K562 (cell line): ENCODE measurements at regions not wholly inside any gene's neighbourhood (a gene's known extent, or its start where the extent isn't known, plus 50 kb on each side); places are given as distances from the start of the nearest gene placed in this dataset.

ENCODE experiments used
- CC2D1A ChIP-seq: fragments of 450-650 bp; IDR thresholded peaks from 2 replicates; pipeline ENCODE4 v1.6.1; 2017; ENCODE audit warnings: mild to moderate bottlenecking
- CEBPG ChIP-seq, 3 experiments: fragments of 200-800 bp in 1 of 3; sonication (Bioruptor generic) in 1 of 3; sonication (generic) in 1 of 3; formaldehyde crosslinking in 1 of 3; IDR thresholded peaks in 2 of 3; conservative IDR thresholded peaks in 1 of 3; 2 replicates each; pipeline versions ENCODE4 v1.6.1 to v1.8.0; 2016 to 2022; ENCODE audit warnings: missing compliant biosample characterization in 2 of 3, missing genetic modification characterization in 2 of 3, mild to moderate bottlenecking in 1 of 3, missing genetic modification reagents in 1 of 3
- CSDE1 ChIP-seq, 2 experiments: fragments of 450-650 bp; IDR thresholded peaks; 2 replicates each; pipeline ENCODE4 v1.6.1; 2016; ENCODE audit warnings: mild to moderate bottlenecking in 1 of 2
- DPF2 ChIP-seq: fragments of 450-650 bp; IDR thresholded peaks from 2 replicates; pipeline ENCODE4 v1.6.1; 2016
- E2F3 ChIP-seq: fragments of 250-450 bp; sonication (Bioruptor Pico); IDR thresholded peaks from 2 replicates; pipeline ENCODE4 v1.4.0; 2020; ENCODE audit warnings: mild to moderate bottlenecking
- ERF ChIP-seq: fragments of 450-650 bp; formaldehyde crosslinking; IDR thresholded peaks from 2 replicates; pipeline ENCODE4 v1.4.0; 2020; ENCODE audit warnings: mild to moderate bottlenecking, mixed read lengths
- ESRRA ChIP-seq: fragments of 450-650 bp; IDR thresholded peaks from 2 replicates; pipeline ENCODE4 v1.6.1; 2014; ENCODE audit warnings: low read depth, mild to moderate bottlenecking, moderate library complexity, borderline replicate concordance
- HCFC1 ChIP-seq: IDR thresholded peaks from 2 replicates; pipeline ENCODE4 v1.6.1; 2012; ENCODE audit warnings: low read depth, low read length, improper control_type of control experiment
- HMG20B ChIP-seq: fragments of 250-450 bp; sonication (Bioruptor Pico); IDR thresholded peaks from 2 replicates; pipeline ENCODE4 v1.5.0; 2021; ENCODE audit warnings: mild to moderate bottlenecking
- MAFF ChIP-seq: IDR thresholded peaks from 2 replicates; pipeline ENCODE4 v1.6.1; 2012; ENCODE audit warnings: low read length, improper control_type of control experiment
- MAFG ChIP-seq: fragments of 450-650 bp; conservative IDR thresholded peaks from 2 replicates; pipeline ENCODE4 v1.6.1; 2016; ENCODE audit warnings: missing genetic modification characterization, missing compliant biosample characterization
- NFRKB ChIP-seq: fragments of 450-650 bp; IDR thresholded peaks from 2 replicates; pipeline ENCODE4 v1.6.1; 2016; ENCODE audit warnings: low read depth
- RFX1 ChIP-seq: fragments of 450-650 bp; IDR thresholded peaks from 2 replicates; pipeline ENCODE4 v1.6.1; 2016; ENCODE audit warnings: mild to moderate bottlenecking, moderate library complexity
- SAP30 ChIP-seq: fragments of 200-600 bp; sonication (generic); IDR thresholded peaks from 2 replicates; pipeline ENCODE4 v1.6.1; 2012; ENCODE audit warnings: borderline replicate concordance, low read depth, mild to moderate bottlenecking, moderate library complexity, low read length, control low read depth, inconsistent platforms; ENCODE audit not compliant: insufficient read depth, poor library complexity, severe bottlenecking
- SMARCB1 ChIP-seq: IDR thresholded peaks from 2 replicates; pipeline ENCODE4 v1.6.1; 2011; ENCODE audit warnings: improper control_type of control experiment, low read depth; ENCODE audit not compliant: insufficient read length
- SP1 ChIP-seq: sonication (generic); formaldehyde crosslinking; IDR thresholded peaks from 2 replicates; pipeline ENCODE4 v1.8.1; 2022; ENCODE audit warnings: mild to moderate bottlenecking, missing genetic modification reagents
- SRSF7 ChIP-seq: fragments of 200-400 bp; formaldehyde crosslinking; optimal IDR thresholded peaks from 2 replicates; pipeline ENCODE3; 2017; ENCODE audit warnings: mild to moderate bottlenecking, low read depth, low read length
- TARDBP ChIP-seq: fragments of 450-650 bp; IDR thresholded peaks from 2 replicates; pipeline ENCODE4 v1.6.1; 2016
- ZNF239 ChIP-seq: fragments of 250-450 bp; sonication (Bioruptor Pico); IDR thresholded peaks from 2 replicates; pipeline ENCODE4 v1.4.0; 2020; ENCODE audit warnings: mild to moderate bottlenecking
- ZNF707 ChIP-seq: fragments of 250-450 bp; sonication (Bioruptor Pico); conservative IDR thresholded peaks from 2 replicates; pipeline ENCODE4 v1.8.0; 2022; ENCODE audit warnings: inconsistent platforms, mild to moderate bottlenecking, moderate library complexity
- ZNF76 ChIP-seq: fragments of 250-450 bp; sonication (Bioruptor Pico); IDR thresholded peaks from 2 replicates; pipeline ENCODE4 v1.4.0; 2020; ENCODE audit warnings: mild to moderate bottlenecking, moderate library complexity, borderline replicate concordance
- TF ChIP-seq, protein P1 (sequence below): fragments of 450-650 bp; IDR thresholded peaks from 2 replicates; pipeline ENCODE4 v1.6.1; 2016; ENCODE audit warnings: low read depth, mild to moderate bottlenecking, moderate library complexity

- TF ChIP-seq MAFF (peak; percentile 62; the same call in 1 of the 2 replicates), HCFC1 (no peak), SRSF7 (no peak), CC2D1A (no peak), ERF (no peak), NFRKB (no peak), ESRRA (no peak), E2F3 (CRISPR knock-in tag) (no peak), MAFG (tag) (peak; percentile 81), TARDBP (no peak), ZNF707 (CRISPR knock-in tag) (no peak), ZNF239 (CRISPR knock-in tag) (no peak), HMG20B (CRISPR knock-in tag) (no peak), SMARCB1 (no peak), DPF2 (no peak), ZNF76 (CRISPR knock-in tag) (no peak), CSDE1 (IDR thresholded peaks at IDR 0.05) (no peak), SP1 (no peak), SAP30 (no peak), RFX1 (0 out of 2 replicates have a peak, but pooled peaks have one; percentile 27), CEBPG (CRISPR knock-in tag; IDR thresholded peaks at IDR 0.05) (no peak), CEBPG (tag; conservative IDR thresholded peaks at IDR 0.05 in 1 of 2, IDR thresholded peaks at IDR 0.05 in 1 of 2) (no peak)
- TF ChIP-seq, protein P1, sequence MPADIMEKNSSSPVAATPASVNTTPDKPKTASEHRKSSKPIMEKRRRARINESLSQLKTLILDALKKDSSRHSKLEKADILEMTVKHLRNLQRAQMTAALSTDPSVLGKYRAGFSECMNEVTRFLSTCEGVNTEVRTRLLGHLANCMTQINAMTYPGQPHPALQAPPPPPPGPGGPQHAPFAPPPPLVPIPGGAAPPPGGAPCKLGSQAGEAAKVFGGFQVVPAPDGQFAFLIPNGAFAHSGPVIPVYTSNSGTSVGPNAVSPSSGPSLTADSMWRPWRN, result no peak
Observed at GRCh38 chr13:50527612-50528509, 315.6 kb downstream of the DLEU7 start (continued).
